HepG2 (cell line): ENCODE measurements at regions not wholly inside any gene's neighbourhood (a gene's known extent, or its start where the extent isn't known, plus 50 kb on each side); places are given as distances from the start of the nearest gene placed in this dataset.

Source experiments
- ATAC-seq: fragments of 200-7000 bp; cut with Tn5 transposase; 3 replicates; pipeline ENCODE4 v1.9.1; 2020; ENCODE audit warnings: mild to moderate bottlenecking, moderate library complexity
- BruUV-seq: library from RNA; stranded (reverse); fragments of 400-500 nt; replicated peaks from 2 replicates; lab custom pipeline; 2021; lab: Mats Ljungman, UMichigan
- CTCF ChIA-PET: fragments of 300-600 bp; formaldehyde crosslinking; extraction: SDS; loops from one replicate; lab custom pipeline; 2021; ENCODE audit warnings: low total read pairs, inconsistent platforms, low intra/inter-chr PET ratio; lab: Yijun Ruan, JAX
- POLR2A ChIA-PET: fragments of 350-600 bp; sonication (Branson Sonifier 250); formaldehyde crosslinking; loops from one replicate; lab custom pipeline; 2020; ENCODE audit warnings: antibody characterized with exemption, inconsistent platforms; lab: Yijun Ruan, JAX
- DNase-seq: peaks from one replicate; pipeline ENCODE4 v3.0.0-alpha.2; 2015; ENCODE audit warnings: low spot score
- FAIRE-seq: peaks from 3 replicates; lab custom pipeline; 2011; peaks lifted over from hg19 to GRCh38; lab: Jason Lieb, UNC
- H2AFZ ChIP-seq: one replicate; pipeline ENCODE4 v1.6.1; 2011; ENCODE audit warnings: low read length, inconsistent platforms
- H3K27ac ChIP-seq: fragments of 300-600 bp; 3 replicates; pipeline ENCODE4 v1.8.0; 2011; ENCODE audit warnings: mixed run types, mild to moderate bottlenecking, mixed read lengths, low read length, inconsistent platforms; ENCODE audit not compliant: insufficient read depth; ENCODE audit errors: extremely low read length
- H3K27me3 ChIP-seq, 2 experiments: fragments of 200-600 bp in 1 of 2; 2 replicates in 1 of 2; 3 replicates in 1 of 2; pipeline versions ENCODE4 v1.6.0 to v1.8.0; 2011; ENCODE audit warnings: low read length in 2 of 2, mild to moderate bottlenecking in 2 of 2, moderate library complexity in 2 of 2, inconsistent platforms in 1 of 2; ENCODE audit not compliant: insufficient read depth in 2 of 2, control insufficient read depth in 1 of 2
- H3K36me3 ChIP-seq, 2 experiments: fragments of 200-600 bp in 1 of 2; replicated peaks in 1 of 2; 2 replicates in 1 of 2; 3 replicates in 1 of 2; pipeline versions ENCODE4 v1.5.1 to v1.8.0; 2011; ENCODE audit warnings: low read length in 2 of 2, inconsistent platforms in 1 of 2; ENCODE audit not compliant: insufficient read depth in 2 of 2, control insufficient read depth in 1 of 2
- H3K4me1 ChIP-seq: 2 replicates; pipeline ENCODE4 v1.5.1; 2012; ENCODE audit warnings: low read length, inconsistent platforms; ENCODE audit not compliant: insufficient read depth
- H3K4me2 ChIP-seq: 2 replicates; pipeline ENCODE4 v1.6.0; 2011; ENCODE audit warnings: low read depth, low read length, inconsistent platforms
- H3K4me3 ChIP-seq, 3 experiments: fragments of 200-600 bp in 1 of 3; sonication (generic), shearing (Covaris generic) in 1 of 3; replicated peaks in 1 of 3; 2 replicates each; pipeline ENCODE4 v1.5.1; 2011 to 2016; ENCODE audit warnings: low read length in 3 of 3, inconsistent platforms in 2 of 3, low read depth in 2 of 3, mild to moderate bottlenecking in 2 of 3, control low read depth in 1 of 3, mixed read lengths in 1 of 3; ENCODE audit not compliant: insufficient read depth in 1 of 3
- H3K79me2 ChIP-seq: one replicate; pipeline ENCODE4 v1.6.1; 2011; ENCODE audit warnings: low read length, inconsistent platforms; ENCODE audit not compliant: insufficient read depth
- H3K9ac ChIP-seq: 2 replicates; pipeline ENCODE4 v1.6.0; 2011; ENCODE audit warnings: mild to moderate bottlenecking, low read depth, low read length, inconsistent platforms; ENCODE audit not compliant: insufficient read depth
- H3K9me3 ChIP-seq: 2 replicates; pipeline ENCODE4 v1.5.1; 2012; ENCODE audit warnings: mild to moderate bottlenecking, low read length
- H4K20me1 ChIP-seq: 2 replicates; pipeline ENCODE4 v1.6.0; 2011; ENCODE audit warnings: inconsistent platforms, mild to moderate bottlenecking, low read length, moderate library complexity; ENCODE audit not compliant: insufficient read depth
- ATF7-NPFF ChIP-seq: sonication (generic); formaldehyde crosslinking; IDR thresholded peaks from 2 replicates; pipeline ENCODE4 v1.8.1; 2023; ENCODE audit warnings: mild to moderate bottlenecking, low read depth, missing genetic modification reagents, moderate library complexity
- ERF ChIP-seq: IDR thresholded peaks from 2 replicates; pipeline ENCODE4 v1.6.1; 2018; ENCODE audit warnings: missing biosample characterization, missing genetic modification reagents
- ISL2 ChIP-seq: sonication (generic); formaldehyde crosslinking; IDR thresholded peaks from 2 replicates; pipeline ENCODE4 v1.5.0; 2020; ENCODE audit warnings: missing genetic modification reagents
- MED1 ChIP-seq: sonication (generic); formaldehyde crosslinking; IDR thresholded peaks from 2 replicates; pipeline ENCODE4 v1.4.0; 2020; ENCODE audit warnings: missing genetic modification reagents
- NR0B2 ChIP-seq: sonication (generic); formaldehyde crosslinking; IDR thresholded peaks from 2 replicates; pipeline ENCODE4 v1.4.0; 2020; ENCODE audit warnings: mild to moderate bottlenecking, missing genetic modification reagents
- PLRG1 ChIP-seq: fragments of 450-650 bp; conservative IDR thresholded peaks from 2 replicates; pipeline ENCODE4 v1.6.1; 2016
- RARA ChIP-seq: IDR thresholded peaks from 2 replicates; pipeline ENCODE4 v1.6.1; 2016; ENCODE audit warnings: missing genetic modification reagents, missing compliant biosample characterization
- SIN3B ChIP-seq: fragments of 150-350 bp; IDR thresholded peaks from 2 replicates; pipeline ENCODE4 v1.6.1; 2014; ENCODE audit warnings: low read length
- SIX4 ChIP-seq: sonication (generic); formaldehyde crosslinking; IDR thresholded peaks from 2 replicates; pipeline ENCODE4 v1.4.0; 2020; ENCODE audit warnings: missing genetic modification reagents
- SSRP1 ChIP-seq: IDR thresholded peaks from 2 replicates; pipeline ENCODE4 v1.6.1; 2016; ENCODE audit warnings: control low read depth
- ZNF326 ChIP-seq: sonication (generic); formaldehyde crosslinking; IDR thresholded peaks from 2 replicates; pipeline ENCODE4 v1.4.0; 2020; ENCODE audit warnings: missing genetic modification reagents, borderline replicate concordance
- ZNF549 ChIP-seq: sonication (generic); formaldehyde crosslinking; IDR thresholded peaks from 2 replicates; pipeline ENCODE4 v1.5.0; 2020; ENCODE audit warnings: missing genetic modification reagents
- ZNF816 ChIP-seq: sonication (generic); formaldehyde crosslinking; IDR thresholded peaks from 2 replicates; pipeline ENCODE4 v1.8.0; 2022; ENCODE audit warnings: missing genetic modification reagents, mild to moderate bottlenecking, borderline replicate concordance
- WGBS: methylation state at CpG from one replicate; pipeline ENCODE4 v1.1.6; 2017; ENCODE audit warnings: low lambda C conversion rate; 5-methylcytosine and 5-hydroxymethylcytosine counted together
- in situ Hi-C: cut with HindIII; loops from 2 replicates; pipeline ENCODE4 v1.10.0; 2017; ENCODE audit warnings: low pct_unique_long_range_greater_than_20kb; ENCODE audit not compliant: extremely low pct_ligation_motif_present
- intact Hi-C: fragments of 100-400 bp; cut with micrococcal nuclease; formaldehyde crosslinking; loops from one replicate; pipeline ENCODE4 v1.10.0; 2022; ENCODE audit not compliant: unreplicated experiment
- TF ChIP-seq, protein P1 (sequence below): IDR thresholded peaks from 2 replicates; pipeline ENCODE4 v1.6.1; 2016; ENCODE audit warnings: missing genetic modification reagents, missing compliant biosample characterization
- TF ChIP-seq, protein P2 (sequence below): sonication (generic); formaldehyde crosslinking; IDR thresholded peaks from 2 replicates; pipeline ENCODE4 v1.4.0; 2020; ENCODE audit warnings: missing genetic modification reagents

DNA sequence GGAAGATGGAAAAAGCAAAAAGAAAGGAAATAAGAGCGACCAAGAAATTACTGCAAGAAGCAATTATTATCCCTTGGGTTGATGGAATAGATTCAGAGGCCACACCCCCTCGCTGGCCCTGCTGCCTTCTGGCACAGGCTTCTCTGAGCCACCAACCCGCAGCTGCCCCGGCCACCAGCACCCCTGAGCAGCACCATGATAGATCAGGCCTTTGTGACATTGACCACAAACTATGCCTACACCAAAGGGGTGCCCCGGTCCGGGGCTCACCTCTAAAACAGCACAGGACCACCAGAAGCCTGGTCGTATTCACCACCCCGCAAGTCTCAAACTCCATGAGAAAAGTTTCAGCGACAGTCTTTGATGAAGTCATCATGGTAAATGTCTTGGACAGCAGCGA is 1059.3 kb downstream of the SLITRK1 start (continued):
- no peak for TF ChIP-seq ISL2 (CRISPR knock-in tag)
- TF ChIP-seq SIN3B: no peak
- TF ChIP-seq SIX4 (CRISPR knock-in tag): no peak

DNA sequence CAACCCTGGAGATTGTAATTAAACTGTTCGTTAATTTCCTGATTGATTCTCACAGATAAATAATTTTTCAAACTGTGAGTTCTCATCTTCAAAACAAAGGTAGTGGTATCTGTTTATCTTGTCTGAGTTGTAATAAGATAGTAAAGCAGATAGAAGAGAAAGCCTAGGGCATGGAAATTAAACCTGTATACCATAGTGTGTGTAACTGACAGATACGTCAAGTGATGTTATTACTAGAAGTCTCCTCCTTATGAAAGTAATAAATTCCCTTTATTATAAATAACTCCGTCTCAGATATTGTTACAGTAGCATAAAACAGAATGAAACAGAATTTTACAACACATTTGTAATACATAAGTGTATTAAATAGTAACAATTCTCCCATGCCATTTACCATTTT is 1065.1 kb downstream of the SLITRK1 start:
- Histone ChIP-seq H3K9ac (no peak overlapping the region), H2AFZ (no peak overlapping the region), H3K27ac (no peak overlapping the region), H3K79me2 (no peaks in the 10 kb centered on the region), H3K27me3 (no peaks in the 10 kb centered on the region), H3K4me3 (no peak overlapping the region), H3K36me3 (no peaks in the 10 kb centered on the region), H3K4me1 (no peaks in the 10 kb centered on the region), H4K20me1 (no peaks in the 10 kb centered on the region), H3K9me3 (peaks cover 23% of the 10 kb centered on the region), H3K4me2 (no peak overlapping the region)
- ChIA-PET POLR2A (no interaction called here), CTCF (no interaction called here)
- FAIRE-seq (no peak), DNase-seq (no peak), ATAC-seq (no peak)
- BruUV-seq: no TSS peak
- TF ChIP-seq SSRP1: no peak
- TF ChIP-seq ZNF816: no peak
- TF ChIP-seq MED1 (CRISPR knock-in tag): no peak
- 2% methylated on average over 3 of the region's 3 CpGs for WGBS
- in situ Hi-C loops: no loop called here
- intact Hi-C loops: no loop called here

DNA sequence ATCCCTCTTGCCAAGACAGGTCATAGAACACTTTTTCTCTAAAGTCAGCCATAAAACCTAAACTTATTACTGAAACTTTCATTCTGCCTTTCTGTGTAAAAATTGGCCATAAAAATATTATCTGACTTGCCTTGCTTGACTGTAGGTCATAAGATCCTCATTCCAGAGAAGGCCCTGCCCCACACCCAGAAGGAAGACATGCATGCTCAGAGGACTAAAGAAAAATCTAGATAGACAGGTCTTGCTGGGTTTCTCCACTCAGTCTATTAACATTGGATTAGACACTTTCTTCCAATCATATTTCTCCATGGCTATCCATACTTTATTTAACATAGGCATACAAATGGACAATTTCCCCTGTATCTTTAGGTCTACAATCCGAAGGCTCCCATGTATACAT is 1066.5 kb downstream of the SLITRK1 start:
- H4K20me1 ChIP-seq: no peaks in the 10 kb centered on the region
- no peaks in the 10 kb centered on the region for H3K79me2 ChIP-seq
- H3K4me3 ChIP-seq: no peak overlapping the region
- no peaks in the 10 kb centered on the region for H3K4me1 ChIP-seq
- intact Hi-C loops (no loop called here), in situ Hi-C loops (no loop called here)
- no TSS peak for BruUV-seq
- TF ChIP-seq ERF (CRISPR knock-in tag) (no peak), ZNF326 (CRISPR knock-in tag) (no peak), ZNF549 (CRISPR knock-in tag) (no peak), ATF7-NPFF (CRISPR knock-in tag) (no peak), PLRG1 (no peak), NR0B2 (CRISPR knock-in tag) (no peak), RARA (CRISPR knock-in tag) (no peak)
- TF ChIP-seq, protein P1, sequence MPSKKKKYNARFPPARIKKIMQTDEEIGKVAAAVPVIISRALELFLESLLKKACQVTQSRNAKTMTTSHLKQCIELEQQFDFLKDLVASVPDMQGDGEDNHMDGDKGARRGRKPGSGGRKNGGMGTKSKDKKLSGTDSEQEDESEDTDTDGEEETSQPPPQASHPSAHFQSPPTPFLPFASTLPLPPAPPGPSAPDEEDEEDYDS: no peak
- TF ChIP-seq, protein P2, sequence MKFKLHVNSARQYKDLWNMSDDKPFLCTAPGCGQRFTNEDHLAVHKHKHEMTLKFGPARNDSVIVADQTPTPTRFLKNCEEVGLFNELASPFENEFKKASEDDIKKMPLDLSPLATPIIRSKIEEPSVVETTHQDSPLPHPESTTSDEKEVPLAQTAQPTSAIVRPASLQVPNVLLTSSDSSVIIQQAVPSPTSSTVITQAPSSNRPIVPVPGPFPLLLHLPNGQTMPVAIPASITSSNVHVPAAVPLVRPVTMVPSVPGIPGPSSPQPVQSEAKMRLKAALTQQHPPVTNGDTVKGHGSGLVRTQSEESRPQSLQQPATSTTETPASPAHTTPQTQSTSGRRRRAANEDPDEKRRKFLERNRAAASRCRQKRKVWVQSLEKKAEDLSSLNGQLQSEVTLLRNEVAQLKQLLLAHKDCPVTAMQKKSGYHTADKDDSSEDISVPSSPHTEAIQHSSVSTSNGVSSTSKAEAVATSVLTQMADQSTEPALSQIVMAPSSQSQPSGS (CRISPR knock-in tag): no peak
- no peaks in the 10 kb centered on the region for H3K36me3 ChIP-seq
- WGBS: 0% methylated on average over 1 of the region's 1 CpG
- FAIRE-seq (no peak), ATAC-seq (no peak), DNase-seq (no peak)
- H3K27me3 ChIP-seq: no peaks in the 10 kb centered on the region
- H3K9me3 ChIP-seq: peaks cover 35% of the 10 kb centered on the region
- no peak overlapping the region for H2AFZ ChIP-seq
- POLR2A ChIA-PET: no interaction called here
- no peak overlapping the region for H3K4me2 ChIP-seq
- no peak overlapping the region for H3K27ac ChIP-seq
- CTCF ChIA-PET: no interaction called here
- no peak overlapping the region for H3K9ac ChIP-seq
